ENCODE measurements at regions not wholly inside any gene's neighbourhood (a gene's known extent, or its start where the extent isn't known, plus 50 kb on each side); places are given as distances from the start of the nearest gene placed in this dataset.

DNA sequence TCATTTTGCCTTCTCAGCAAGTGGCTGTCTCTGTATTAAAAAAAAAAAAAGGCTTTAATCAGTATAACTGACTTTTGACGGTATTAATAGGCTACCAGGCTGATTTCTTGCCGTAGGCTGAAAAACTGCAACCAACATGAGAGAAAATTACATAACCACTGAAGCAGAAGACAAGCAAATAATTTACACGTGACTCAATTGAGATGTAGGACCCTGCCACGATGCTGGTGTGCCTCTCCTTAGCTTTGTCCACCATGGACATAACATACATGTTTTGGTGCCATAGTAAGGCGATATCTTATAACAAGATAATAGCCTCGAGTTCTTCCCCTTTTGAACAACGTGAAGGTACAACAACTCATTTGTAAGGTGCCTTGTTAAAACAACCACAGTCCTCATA, 88.7 kb upstream of the GRIP1 start:
- no peak for DNase-seq (ENCODE audit: low read depth)
- TF ChIP-seq, protein P1, sequence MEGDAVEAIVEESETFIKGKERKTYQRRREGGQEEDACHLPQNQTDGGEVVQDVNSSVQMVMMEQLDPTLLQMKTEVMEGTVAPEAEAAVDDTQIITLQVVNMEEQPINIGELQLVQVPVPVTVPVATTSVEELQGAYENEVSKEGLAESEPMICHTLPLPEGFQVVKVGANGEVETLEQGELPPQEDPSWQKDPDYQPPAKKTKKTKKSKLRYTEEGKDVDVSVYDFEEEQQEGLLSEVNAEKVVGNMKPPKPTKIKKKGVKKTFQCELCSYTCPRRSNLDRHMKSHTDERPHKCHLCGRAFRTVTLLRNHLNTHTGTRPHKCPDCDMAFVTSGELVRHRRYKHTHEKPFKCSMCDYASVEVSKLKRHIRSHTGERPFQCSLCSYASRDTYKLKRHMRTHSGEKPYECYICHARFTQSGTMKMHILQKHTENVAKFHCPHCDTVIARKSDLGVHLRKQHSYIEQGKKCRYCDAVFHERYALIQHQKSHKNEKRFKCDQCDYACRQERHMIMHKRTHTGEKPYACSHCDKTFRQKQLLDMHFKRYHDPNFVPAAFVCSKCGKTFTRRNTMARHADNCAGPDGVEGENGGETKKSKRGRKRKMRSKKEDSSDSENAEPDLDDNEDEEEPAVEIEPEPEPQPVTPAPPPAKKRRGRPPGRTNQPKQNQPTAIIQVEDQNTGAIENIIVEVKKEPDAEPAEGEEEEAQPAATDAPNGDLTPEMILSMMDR (IDR thresholded peaks at IDR 0.05; ENCODE audit: control insufficient read depth, insufficient read depth, low read depth, low read length, missing control alignments): no peak
- no peak overlapping the region for H3K4me3 ChIP-seq (ENCODE audit: control insufficient read depth, low read depth, low read length)

DNA sequence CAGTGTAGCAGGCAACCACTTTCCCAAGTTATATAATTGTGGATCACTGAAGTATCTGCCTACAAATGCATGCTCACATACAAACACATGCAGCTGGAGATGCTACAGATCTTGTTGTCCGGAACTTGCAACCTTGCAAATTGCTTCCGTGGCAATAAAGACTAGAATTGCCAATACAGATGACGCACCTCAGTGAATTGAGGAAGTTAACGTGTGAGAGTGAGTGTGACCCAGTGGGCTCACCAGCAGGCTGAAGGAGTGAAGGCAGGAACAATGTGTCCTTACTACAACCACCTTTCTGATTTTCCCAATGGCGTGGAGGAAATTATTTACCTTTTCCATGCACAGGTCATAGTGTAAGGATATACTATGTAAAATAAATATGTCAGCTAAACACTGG, 89.4 kb upstream of the GRIP1 start:
- H3K4me3 ChIP-seq (ENCODE audit: control insufficient read depth, low read depth, low read length): no peak overlapping the region
- no peak for DNase-seq (ENCODE audit: low read depth)
- TF ChIP-seq, protein P1 (IDR thresholded peaks at IDR 0.05; ENCODE audit: control insufficient read depth, insufficient read depth, low read depth, low read length, missing control alignments): no peak

DNA sequence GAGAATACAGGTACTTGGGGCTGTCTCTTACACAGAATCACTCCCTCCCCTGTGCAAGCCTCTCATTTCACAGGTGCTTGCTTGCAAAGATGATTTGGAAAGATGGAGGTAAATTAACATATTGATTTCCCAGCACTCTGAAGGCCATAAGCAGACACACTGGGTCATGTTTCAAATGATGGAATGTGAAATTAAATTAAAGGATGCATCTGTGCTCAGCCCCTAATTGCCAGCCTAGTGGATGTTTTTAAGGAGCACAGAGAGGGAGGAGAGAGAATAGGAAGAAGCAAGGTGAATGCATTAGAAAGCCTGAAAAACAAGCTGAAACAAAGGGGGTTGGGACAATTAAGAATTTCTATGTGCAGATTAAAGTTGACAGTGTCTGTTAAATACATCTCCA, 96.1 kb upstream of the GRIP1 start:
- TF ChIP-seq, protein P1 (IDR thresholded peaks at IDR 0.05; ENCODE audit: control insufficient read depth, insufficient read depth, low read depth, low read length, missing control alignments): no peak
- DNase-seq (ENCODE audit: low read depth): no peak
- no peak overlapping the region for H3K4me3 ChIP-seq (ENCODE audit: control insufficient read depth, low read depth, low read length)

DNA sequence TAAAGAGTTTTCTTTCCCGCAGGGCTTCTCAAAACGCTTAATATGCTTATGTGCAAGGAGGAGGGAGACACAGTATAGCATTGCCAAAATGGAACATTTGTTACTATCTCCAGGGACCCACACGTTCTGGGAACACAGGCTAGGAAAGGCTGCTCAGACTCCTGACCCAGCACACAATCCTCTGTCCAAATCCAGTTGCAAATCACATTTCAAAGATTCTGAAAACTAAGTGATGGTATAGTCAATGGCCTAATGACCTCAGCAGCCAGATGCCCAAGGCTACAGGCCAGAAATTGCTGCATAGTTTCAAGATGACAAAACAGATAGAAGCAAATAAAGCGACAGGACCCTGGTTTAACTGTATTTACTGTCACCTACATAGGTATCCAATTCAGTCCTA, 97.0 kb upstream of the GRIP1 start:
- TF ChIP-seq, protein P1 (IDR thresholded peaks at IDR 0.05; ENCODE audit: control insufficient read depth, insufficient read depth, low read depth, low read length, missing control alignments): no peak
- H3K4me3 ChIP-seq (ENCODE audit: control insufficient read depth, low read depth, low read length): no peak overlapping the region
- DNase-seq (ENCODE audit: low read depth): no peak

DNA sequence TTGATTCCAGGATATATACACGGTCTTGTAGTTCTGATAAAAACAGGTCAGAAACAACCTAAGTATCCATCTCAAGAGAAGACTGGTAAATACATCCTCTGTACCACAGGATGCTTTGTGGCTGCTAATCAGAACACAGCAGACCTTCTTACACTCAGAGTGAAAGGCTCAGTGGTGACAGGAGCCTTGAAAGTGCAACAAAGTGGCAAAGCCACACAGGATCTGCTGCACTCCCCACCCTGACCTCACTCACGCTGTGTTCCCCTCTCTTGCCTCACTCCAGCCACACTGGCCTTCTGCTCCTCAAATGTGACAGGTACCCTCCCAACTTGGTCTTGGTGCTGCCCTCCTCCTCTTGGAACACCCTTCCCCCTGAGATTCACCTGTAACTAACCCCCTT, 98.1 kb upstream of the GRIP1 start:
- TF ChIP-seq, protein P1 (IDR thresholded peaks at IDR 0.05; ENCODE audit: control insufficient read depth, insufficient read depth, low read depth, low read length, missing control alignments): no peak
- H3K4me3 ChIP-seq (ENCODE audit: control insufficient read depth, low read depth, low read length): no peak overlapping the region
- DNase-seq (ENCODE audit: low read depth): no peak

DNA sequence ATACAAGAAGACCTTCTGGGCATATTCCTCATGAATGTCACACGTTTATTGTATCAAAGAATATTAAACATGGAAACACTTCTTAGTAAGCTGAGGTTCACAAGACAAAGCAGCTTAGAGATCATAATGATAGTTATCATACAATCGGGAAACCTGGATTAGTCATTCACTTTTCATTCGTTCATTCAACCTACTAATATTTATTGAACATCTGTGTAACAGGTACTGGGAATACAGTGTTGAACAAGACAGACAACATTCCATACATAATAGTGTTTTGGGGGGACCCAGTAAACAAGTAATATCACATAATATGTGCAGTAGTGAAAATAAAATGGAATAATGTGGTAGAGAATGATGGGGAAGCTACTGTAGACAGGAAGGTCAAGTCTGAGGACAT, 100.6 kb upstream of the GRIP1 start:
- TF ChIP-seq, protein P1 (IDR thresholded peaks at IDR 0.05; ENCODE audit: control insufficient read depth, insufficient read depth, low read depth, low read length, missing control alignments): no peak
- H3K4me3 ChIP-seq (ENCODE audit: control insufficient read depth, low read depth, low read length): no peak overlapping the region
- no peak for DNase-seq (ENCODE audit: low read depth)

Measured in AG09309 (cell line).